ENCODE measurements at regions not wholly inside any gene's neighbourhood (a gene's known extent, or its start where the extent isn't known, plus 50 kb on each side); places are given as distances from the start of the nearest gene placed in this dataset.

- TF ChIP-seq EZH2 (IDR thresholded peaks at IDR 0.05) (no peak), CEBPB (IDR thresholded peaks at IDR 0.05; ENCODE audit: low read depth) (no peak), CTCF (IDR thresholded peaks at IDR 0.05 in 2 of 3, conservative IDR thresholded peaks at IDR 0.05 in 1 of 3; ENCODE audit: borderline replicate concordance in 1 of 3, insufficient read depth in 1 of 3, low read depth in 2 of 3, low read length in 2 of 3) (no peak), POLR2A (IDR thresholded peaks at IDR 0.05; ENCODE audit: borderline replicate concordance, extremely low read depth, insufficient read depth, insufficient read length) (no peak), YY1 (IDR thresholded peaks at IDR 0.05; ENCODE audit: extremely low read depth, insufficient replicate concordance, low read depth, low read length) (no peak), ZBTB33 (IDR thresholded peaks at IDR 0.05; ENCODE audit: extremely low read depth, insufficient replicate concordance, low read length) (no peak), ATF3 (IDR thresholded peaks at IDR 0.05) (no peak), POLR2AphosphoS5 (IDR thresholded peaks at IDR 0.05; ENCODE audit: low read depth, low read length) (no peak), MAX (IDR thresholded peaks at IDR 0.05) (no peak)
Measured at GRCh38 chr11:38700111-38700510, 2102.1 kb upstream of the RAG2 start.
